CD14-positive monocyte (primary cell): ENCODE measurements at regions not wholly inside any gene's neighbourhood (a gene's known extent, or its start where the extent isn't known, plus 50 kb on each side); places are given as distances from the start of the nearest gene placed in this dataset.

Experiments used
- DNase-seq, 3 donors: peaks; one replicate each; pipeline ENCODE4 v3.0.0-alpha.2; 2011 to 2022
- H2AFZ ChIP-seq: 2 replicates; pipeline ENCODE4 v1.6.0; 2012; ENCODE audit warnings: mild to moderate bottlenecking, low read depth, low read length, inconsistent platforms; ENCODE audit not compliant: insufficient read depth, poor library complexity, severe bottlenecking
- H3K27ac ChIP-seq, 2 donors: 1 replicate in 1 of 2; 2 replicates in 1 of 2; pipeline ENCODE4 v1.5.1; 2012 to 2013; ENCODE audit warnings: low read length in 2 of 2, control low read depth in 1 of 2, inconsistent platforms in 1 of 2, low read depth in 1 of 2, mild to moderate bottlenecking in 1 of 2
- H3K27me3 ChIP-seq, 2 donors: one replicate each; pipeline versions ENCODE4 v1.6.0 to v1.6.1; 2011 to 2013; ENCODE audit warnings: low read length in 2 of 2; ENCODE audit not compliant: control insufficient read depth in 2 of 2, insufficient read depth in 2 of 2
- H3K36me3 ChIP-seq, 2 donors: replicated peaks in 1 of 2; 1 replicate in 1 of 2; 2 replicates in 1 of 2; pipeline versions ENCODE4 v1.5.1 to v1.6.1; 2012 to 2013; ENCODE audit warnings: low read length in 2 of 2, control low read depth in 1 of 2, inconsistent platforms in 1 of 2, mild to moderate bottlenecking in 1 of 2; ENCODE audit not compliant: insufficient read depth in 2 of 2, control insufficient read depth in 1 of 2
- H3K4me1 ChIP-seq, 2 donors: 1 replicate in 1 of 2; 2 replicates in 1 of 2; pipeline versions ENCODE4 v1.5.1 to v1.6.1; 2012 to 2013; ENCODE audit warnings: low read length in 2 of 2, control low read depth in 1 of 2, inconsistent platforms in 1 of 2, mild to moderate bottlenecking in 1 of 2, moderate library complexity in 1 of 2; ENCODE audit not compliant: insufficient read depth in 2 of 2, control insufficient read depth in 1 of 2
- H3K4me2 ChIP-seq: replicated peaks from 2 replicates; pipeline ENCODE3; 2012; ENCODE audit warnings: low read length, moderate library complexity, mild to moderate bottlenecking; ENCODE audit not compliant: poor library complexity, severe bottlenecking; ENCODE audit errors: extremely low read depth
- H3K4me3 ChIP-seq, 3 experiments: fragments of 200-600 bp in 1 of 3; sonication (generic) in 1 of 3; replicated peaks in 1 of 3; 1 replicate in 2 of 3; 2 replicates in 1 of 3; pipeline ENCODE4 v1.5.1; 2011 to 2013; ENCODE audit warnings: low read length in 3 of 3, mild to moderate bottlenecking in 3 of 3, control low read depth in 2 of 3, low read depth in 2 of 3, inconsistent platforms in 1 of 3, moderate library complexity in 1 of 3
- H3K79me2 ChIP-seq: 2 replicates; pipeline ENCODE4 v1.6.0; 2012; ENCODE audit warnings: mild to moderate bottlenecking, control low read depth, inconsistent platforms, low read length, moderate library complexity; ENCODE audit not compliant: insufficient read depth
- H3K9ac ChIP-seq: 2 replicates; pipeline ENCODE4 v1.6.0; 2017; ENCODE audit warnings: low read length, mild to moderate bottlenecking; ENCODE audit not compliant: insufficient read depth, poor library complexity, severe bottlenecking
- H3K9me3 ChIP-seq, 2 donors: replicated peaks in 1 of 2; 1 replicate in 1 of 2; 2 replicates in 1 of 2; pipeline versions ENCODE4 v1.5.1 to v1.6.1; 2012 to 2013; ENCODE audit warnings: low read length in 2 of 2, control low read depth in 1 of 2; ENCODE audit not compliant: control insufficient read depth in 1 of 2, insufficient read depth in 1 of 2
- H4K20me1 ChIP-seq: 2 replicates; pipeline ENCODE4 v1.6.0; 2012; ENCODE audit warnings: mild to moderate bottlenecking, low read length, control low read depth, moderate library complexity; ENCODE audit not compliant: insufficient read depth
- H3K27ac Mint-ChIP-seq, 7 donors: one replicate each; pipeline ENCODE4 v1.8.0; 2020; ENCODE audit warnings: mild to moderate bottlenecking in 7 of 7, mixed read lengths in 7 of 7, moderate library complexity in 6 of 7, inconsistent platforms in 2 of 7
- H3K27me3 Mint-ChIP-seq, 3 donors: one replicate each; pipeline ENCODE4 v1.8.0; 2021 to 2022; ENCODE audit warnings: low read depth in 3 of 3, mild to moderate bottlenecking in 3 of 3, mixed read lengths in 3 of 3, moderate library complexity in 3 of 3, inconsistent platforms in 1 of 3
- H3K36me3 Mint-ChIP-seq, 2 donors: one replicate each; pipeline ENCODE4 v1.8.0; 2020; ENCODE audit warnings: mixed read lengths in 2 of 2, inconsistent platforms in 1 of 2, mild to moderate bottlenecking in 1 of 2
- H3K4me1 Mint-ChIP-seq: one replicate; pipeline ENCODE4 v1.8.0; 2020; ENCODE audit warnings: mild to moderate bottlenecking, mixed read lengths
- H3K4me3 Mint-ChIP-seq, 2 donors: one replicate each; pipeline ENCODE4 v1.8.0; 2020; ENCODE audit warnings: mild to moderate bottlenecking in 2 of 2, mixed read lengths in 2 of 2, moderate library complexity in 1 of 2
- H3K9me3 Mint-ChIP-seq, 7 donors: one replicate each; pipeline ENCODE4 v1.8.0; 2020 to 2022; ENCODE audit warnings: mixed read lengths in 7 of 7, mild to moderate bottlenecking in 6 of 7, moderate library complexity in 6 of 7, inconsistent platforms in 2 of 7
- WGBS: methylation state at CpG from one replicate; pipeline ENCODE4 v1.1.5; 2013; ENCODE audit warnings: missing lambda C conversion rate; ENCODE audit not compliant: insufficient coverage; 5-methylcytosine and 5-hydroxymethylcytosine counted together
- intact Hi-C, 2 donors: fragments of 100-400 bp; cut with micrococcal nuclease; formaldehyde crosslinking; loops; one replicate each; pipeline versions ENCODE4 v1.15.0 to v1.15.1; 2023
- TF ChIP-seq, protein P1 (sequence below): fragments of 200-600 bp; IDR thresholded peaks from one replicate; pipeline ENCODE4 v1.8.0; 2022; ENCODE audit warnings: antibody characterized with exemption, mild to moderate bottlenecking

DNA sequence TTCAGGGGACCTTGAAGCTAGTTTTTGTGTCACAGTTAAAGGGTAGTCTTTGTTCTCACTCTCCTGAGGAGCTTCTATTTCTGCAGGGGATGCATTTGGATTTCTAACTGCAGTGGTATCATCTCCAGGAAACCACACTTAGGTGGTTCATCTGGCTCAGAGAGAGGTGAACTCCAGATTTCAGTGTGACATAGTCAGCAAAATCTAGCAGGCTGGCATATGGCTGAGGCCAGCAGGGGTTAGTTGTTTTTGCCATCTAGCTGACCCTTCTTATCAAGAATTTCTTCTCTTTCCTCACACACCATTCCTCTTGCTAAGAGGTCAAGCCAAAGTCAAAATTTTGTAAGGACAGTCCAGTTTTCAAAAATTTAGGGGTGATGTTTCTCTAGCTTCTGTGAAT is 248.2 kb downstream of the REEP3 start:
- intact Hi-C loops: no loop called here

DNA sequence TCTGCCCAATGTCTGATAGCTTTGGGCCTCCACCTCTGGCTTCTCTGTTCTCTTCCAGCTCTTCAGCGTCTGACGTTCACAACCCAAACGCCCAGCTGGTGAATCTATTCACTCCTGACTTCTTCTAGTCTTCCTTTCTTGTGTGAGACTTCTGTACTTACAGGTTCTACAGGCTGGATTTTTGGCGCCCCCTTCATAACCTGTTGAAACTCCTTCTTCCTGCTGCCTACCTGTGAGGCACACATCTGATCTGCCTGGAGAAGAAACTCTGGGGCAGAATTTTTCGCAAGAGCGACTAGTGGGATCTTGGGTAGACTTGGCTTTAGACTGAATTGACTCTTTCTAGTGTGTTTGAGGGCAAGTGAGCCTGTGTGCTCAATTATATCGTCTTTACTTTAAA is 249.3 kb downstream of the REEP3 start:
- TF ChIP-seq, protein P1, sequence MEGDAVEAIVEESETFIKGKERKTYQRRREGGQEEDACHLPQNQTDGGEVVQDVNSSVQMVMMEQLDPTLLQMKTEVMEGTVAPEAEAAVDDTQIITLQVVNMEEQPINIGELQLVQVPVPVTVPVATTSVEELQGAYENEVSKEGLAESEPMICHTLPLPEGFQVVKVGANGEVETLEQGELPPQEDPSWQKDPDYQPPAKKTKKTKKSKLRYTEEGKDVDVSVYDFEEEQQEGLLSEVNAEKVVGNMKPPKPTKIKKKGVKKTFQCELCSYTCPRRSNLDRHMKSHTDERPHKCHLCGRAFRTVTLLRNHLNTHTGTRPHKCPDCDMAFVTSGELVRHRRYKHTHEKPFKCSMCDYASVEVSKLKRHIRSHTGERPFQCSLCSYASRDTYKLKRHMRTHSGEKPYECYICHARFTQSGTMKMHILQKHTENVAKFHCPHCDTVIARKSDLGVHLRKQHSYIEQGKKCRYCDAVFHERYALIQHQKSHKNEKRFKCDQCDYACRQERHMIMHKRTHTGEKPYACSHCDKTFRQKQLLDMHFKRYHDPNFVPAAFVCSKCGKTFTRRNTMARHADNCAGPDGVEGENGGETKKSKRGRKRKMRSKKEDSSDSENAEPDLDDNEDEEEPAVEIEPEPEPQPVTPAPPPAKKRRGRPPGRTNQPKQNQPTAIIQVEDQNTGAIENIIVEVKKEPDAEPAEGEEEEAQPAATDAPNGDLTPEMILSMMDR: no peak
- no peak overlapping the region for H3K4me3 Mint-ChIP-seq
- peaks cover 5 to 16% (median 11%) of the 10 kb centered on the region in 3 donors for H3K27me3 Mint-ChIP-seq
- Histone ChIP-seq H3K79me2 (no peaks in the 10 kb centered on the region), H3K36me3 (no peaks in the 10 kb centered on the region), H3K4me3 (no peak overlapping the region), H3K9me3 (no peaks in the 10 kb centered on the region), H4K20me1 (no peaks in the 10 kb centered on the region), H3K4me2 (no peak overlapping the region), H3K4me1 (no peaks in the 10 kb centered on the region), H3K27me3 (peaks cover 0 to 5% of the 10 kb centered on the region in 2 donors), H3K9ac (no peak overlapping the region), H2AFZ (no peak overlapping the region), H3K27ac (no peak overlapping the region)
- peak overlapping the region in 1 of 7 donors; percentile 40 for H3K27ac Mint-ChIP-seq
- H3K36me3 Mint-ChIP-seq: no peaks in the 10 kb centered on the region
- H3K4me1 Mint-ChIP-seq: no peaks in the 10 kb centered on the region
- H3K9me3 Mint-ChIP-seq: peaks cover 0 to 1% (median 0%) of the 10 kb centered on the region in 7 donors
- intact Hi-C loops: no loop called here
- DNase-seq: no peak
- 92% methylated on average over 5 of the region's 7 CpGs for WGBS

More for the DNA sequence above, 248.2 kb downstream of the REEP3 start:
- Mint-ChIP-seq H3K27ac (peak overlapping the region in 1 of 7 donors; percentile 59), H3K4me1 (no peaks in the 10 kb centered on the region), H3K9me3 (peaks cover 0 to 1% (median 0%) of the 10 kb centered on the region in 7 donors), H3K36me3 (no peaks in the 10 kb centered on the region), H3K27me3 (peaks cover 5 to 15% (median 11%) of the 10 kb centered on the region in 3 donors), H3K4me3 (no peak overlapping the region)
- H3K36me3 ChIP-seq: no peaks in the 10 kb centered on the region
- no peaks in the 10 kb centered on the region for H3K9me3 ChIP-seq
- TF ChIP-seq, protein P1: no peak
- no peaks in the 10 kb centered on the region for H3K4me1 ChIP-seq
- H4K20me1 ChIP-seq: no peaks in the 10 kb centered on the region
- no peak overlapping the region for H3K27ac ChIP-seq
- DNase-seq: no peak
- no peak overlapping the region for H3K4me3 ChIP-seq
- H3K4me2 ChIP-seq: no peak overlapping the region
- H3K9ac ChIP-seq: no peak overlapping the region
- H3K27me3 ChIP-seq: peaks cover 0 to 5% of the 10 kb centered on the region in 2 donors
- H2AFZ ChIP-seq: no peak overlapping the region
- H3K79me2 ChIP-seq: no peaks in the 10 kb centered on the region
